Calu3 (cell line): ENCODE measurements at regions not wholly inside any gene's neighbourhood (a gene's known extent, or its start where the extent isn't known, plus 50 kb on each side); places are given as distances from the start of the nearest gene placed in this dataset.

ENCODE experiments used
- BruUV-seq: library from RNA; stranded (reverse); fragments of 400-500 nt; replicated peaks from 2 replicates; lab custom pipeline; 2021; lab: Mats Ljungman, UMichigan
- CTCF ChIA-PET: fragments of 300-600 bp; sonication (Branson Sonifier 250); formaldehyde crosslinking; loops from one replicate; lab custom pipeline; 2022; ENCODE audit warnings: antibody characterized with exemption; lab: Charles Lee
- DNase-seq: peaks from one replicate; pipeline ENCODE4 v3.0.0; 2022
- H3K27ac Mint-ChIP-seq: one replicate; pipeline ENCODE4 v1.8.0; 2022; ENCODE audit warnings: mixed read lengths; ENCODE audit not compliant: unreplicated experiment
- H3K27me3 Mint-ChIP-seq: one replicate; pipeline ENCODE4 v1.8.0; 2022; ENCODE audit warnings: mixed read lengths; ENCODE audit not compliant: unreplicated experiment
- H3K36me3 Mint-ChIP-seq: one replicate; pipeline ENCODE4 v1.8.0; 2022; ENCODE audit warnings: mild to moderate bottlenecking, moderate library complexity, mixed read lengths; ENCODE audit not compliant: insufficient read depth, unreplicated experiment
- H3K4me1 Mint-ChIP-seq: one replicate; pipeline ENCODE4 v1.8.0; 2022; ENCODE audit warnings: mild to moderate bottlenecking, low read depth, mixed read lengths; ENCODE audit not compliant: unreplicated experiment
- H3K4me3 Mint-ChIP-seq: one replicate; pipeline ENCODE4 v1.8.0; 2022; ENCODE audit warnings: mild to moderate bottlenecking, low read depth, moderate library complexity, mixed read lengths; ENCODE audit not compliant: unreplicated experiment
- H3K9me3 Mint-ChIP-seq: one replicate; pipeline ENCODE4 v1.8.0; 2022; ENCODE audit warnings: low read depth, mixed read lengths; ENCODE audit not compliant: unreplicated experiment
- CTCF ChIP-seq: fragments of 200-600 bp; IDR thresholded peaks from one replicate; pipeline ENCODE4 v1.8.0; 2022; ENCODE audit warnings: antibody characterized with exemption; ENCODE audit not compliant: unreplicated experiment
- intact Hi-C: fragments of 100-400 bp; cut with micrococcal nuclease; formaldehyde crosslinking; loops from one replicate; pipeline ENCODE4 v1.10.0; 2022; ENCODE audit not compliant: unreplicated experiment

- no peak overlapping the region for H3K27ac Mint-ChIP-seq
Observed at GRCh38 chr9:104278929-104279496, 184.9 kb downstream of the SMC2 start.

GRCh38 chr9:104279535-104280177 lies 185.5 kb downstream of the SMC2 start:
- CTCF ChIA-PET = no interaction called here
- H3K4me1 Mint-ChIP-seq = no peaks in the 10 kb centered on the region
- intact Hi-C loops = no loop called here
- DNase-seq = no peak
- TF ChIP-seq CTCF = no peak
- H3K9me3 Mint-ChIP-seq = peaks cover 9% of the 10 kb centered on the region
- H3K27ac Mint-ChIP-seq = no peak overlapping the region
- no peaks in the 10 kb centered on the region for H3K36me3 Mint-ChIP-seq
- BruUV-seq = no TSS peak
- no peaks in the 10 kb centered on the region for H3K27me3 Mint-ChIP-seq
- no peak overlapping the region for H3K4me3 Mint-ChIP-seq

More at GRCh38 chr9:104278929-104279496, 184.9 kb downstream of the SMC2 start:
- BruUV-seq = no TSS peak
- no peak for DNase-seq
- Mint-ChIP-seq H3K9me3 (peaks cover 9% of the 10 kb centered on the region), H3K4me1 (no peaks in the 10 kb centered on the region), H3K27me3 (no peaks in the 10 kb centered on the region), H3K4me3 (no peak overlapping the region), H3K36me3 (no peaks in the 10 kb centered on the region)
- CTCF ChIA-PET = no interaction called here
- intact Hi-C loops = no loop called here
- no peak for TF ChIP-seq CTCF

GRCh38 chr9:104280178-104280560 lies 186.1 kb downstream of the SMC2 start:
- Mint-ChIP-seq H3K27me3 (no peaks in the 10 kb centered on the region), H3K4me1 (no peaks in the 10 kb centered on the region), H3K9me3 (peaks cover 9% of the 10 kb centered on the region), H3K4me3 (no peak overlapping the region), H3K36me3 (no peaks in the 10 kb centered on the region), H3K27ac (no peak overlapping the region)
- no peak for TF ChIP-seq CTCF
- no TSS peak for BruUV-seq
- no peak for DNase-seq
- intact Hi-C loops = no loop called here
- CTCF ChIA-PET = no interaction called here

GRCh38 chr9:104280711-104281110 lies 186.6 kb downstream of the SMC2 start:
- H3K9me3 Mint-ChIP-seq = peaks cover 9% of the 10 kb centered on the region
- CTCF ChIA-PET = no interaction called here
- no peaks in the 10 kb centered on the region for H3K36me3 Mint-ChIP-seq
- no peak overlapping the region for H3K4me3 Mint-ChIP-seq
- H3K27me3 Mint-ChIP-seq = no peaks in the 10 kb centered on the region
- BruUV-seq = no TSS peak
- DNase-seq = no peak
- TF ChIP-seq CTCF = no peak
- intact Hi-C loops = no loop called here
- no peaks in the 10 kb centered on the region for H3K4me1 Mint-ChIP-seq
- no peak overlapping the region for H3K27ac Mint-ChIP-seq
